PC-9 (cell line): ENCODE measurements at regions not wholly inside any gene's neighbourhood (a gene's known extent, or its start where the extent isn't known, plus 50 kb on each side); places are given as distances from the start of the nearest gene placed in this dataset.

ENCODE experiments used
- BruUV-seq: library from RNA; stranded (reverse); fragments of 400-500 nt; replicated peaks from 2 replicates; lab custom pipeline; 2021; lab: Mats Ljungman, UMichigan
- CTCF ChIA-PET: fragments of 300-600 bp; sonication (Branson Sonifier 250); formaldehyde crosslinking; loops from one replicate; lab custom pipeline; 2022; ENCODE audit warnings: antibody characterized with exemption; lab: Charles Lee
- POLR2A ChIA-PET: fragments of 300-600 bp; sonication (Branson Sonifier 250); formaldehyde crosslinking; loops from one replicate; lab custom pipeline; 2022; ENCODE audit warnings: antibody characterized with exemption; ENCODE audit not compliant: unreplicated experiment; lab: Charles Lee
- DNase-seq, 2 experiments: peaks; one replicate each; pipeline versions ENCODE4 v3.0.0 to v3.0.0-alpha.2; 2015 to 2022; ENCODE audit warnings: mixed read lengths in 1 of 2
- H2AFZ ChIP-seq: fragments of 200-600 bp; sonication (generic); 2 replicates; pipeline ENCODE4 v1.8.1; 2017; ENCODE audit warnings: antibody characterized with exemption
- H3F3A ChIP-seq: fragments of 200-600 bp; sonication (generic); 2 replicates; pipeline ENCODE4 v1.8.1; 2017; ENCODE audit warnings: antibody characterized with exemption, mild to moderate bottlenecking, low read depth; ENCODE audit not compliant: insufficient read depth
- H3K27ac ChIP-seq: fragments of 200-600 bp; sonication (generic); 2 replicates; pipeline ENCODE4 v1.6.1; 2016; ENCODE audit warnings: mixed run types
- H3K27me3 ChIP-seq: fragments of 200-600 bp; sonication (generic); 2 replicates; pipeline ENCODE4 v1.6.1; 2016; ENCODE audit warnings: low read depth, mixed run types; ENCODE audit not compliant: insufficient read depth
- H3K36me3 ChIP-seq: fragments of 200-600 bp; sonication (generic); 2 replicates; pipeline ENCODE4 v1.6.1; 2016; ENCODE audit warnings: low read depth, mixed run types
- H3K4me1 ChIP-seq: fragments of 200-600 bp; sonication (generic); replicated peaks from 2 replicates; pipeline ENCODE4 v1.6.1; 2016; ENCODE audit warnings: mixed run types; ENCODE audit not compliant: insufficient read depth
- H3K4me2 ChIP-seq: fragments of 200-600 bp; sonication (generic); 2 replicates; pipeline ENCODE4 v1.6.1; 2017; ENCODE audit warnings: mixed run types
- H3K4me3 ChIP-seq: fragments of 200-600 bp; sonication (generic); 2 replicates; pipeline ENCODE4 v1.6.1; 2016; ENCODE audit warnings: mixed run types
- H3K79me2 ChIP-seq: fragments of 200-600 bp; sonication (generic); 2 replicates; pipeline ENCODE4 v1.6.1; 2017; ENCODE audit warnings: low read depth, mixed run types
- H3K9me2 ChIP-seq: fragments of 200-600 bp; sonication (generic); 2 replicates; pipeline ENCODE4 v1.8.1; 2017; ENCODE audit warnings: mild to moderate bottlenecking; ENCODE audit not compliant: insufficient read depth
- H3K9me3 ChIP-seq: fragments of 200-600 bp; sonication (generic); 2 replicates; pipeline ENCODE4 v1.8.1; 2016; ENCODE audit warnings: low read depth; ENCODE audit not compliant: insufficient read depth
- H4K20me1 ChIP-seq: fragments of 200-600 bp; sonication (generic); 2 replicates; pipeline ENCODE4 v1.8.1; 2017; ENCODE audit not compliant: insufficient read depth
- EZH2 ChIP-seq: fragments of 200-600 bp; sonication (generic); IDR thresholded peaks from 2 replicates; pipeline ENCODE4 v1.8.0; 2017; ENCODE audit warnings: antibody characterized with exemption, low read depth
- intact Hi-C: fragments of 100-400 bp; cut with micrococcal nuclease; formaldehyde crosslinking; loops from one replicate; pipeline ENCODE4 v1.10.0; 2022; ENCODE audit not compliant: unreplicated experiment
- TF ChIP-seq, protein P1 (sequence below): fragments of 200-600 bp; sonication (generic); conservative IDR thresholded peaks from 2 replicates; pipeline ENCODE4 v1.6.1; 2017; ENCODE audit warnings: mixed run types, antibody characterized with exemption, mild to moderate bottlenecking, moderate library complexity

- no peak overlapping the region for H2AFZ ChIP-seq
- no peaks in the 10 kb centered on the region for H3K79me2 ChIP-seq
- H3K9me3 ChIP-seq: no peaks in the 10 kb centered on the region
- H3F3A ChIP-seq: no peaks in the 10 kb centered on the region
- no peak for TF ChIP-seq EZH2
- TF ChIP-seq, protein P1, sequence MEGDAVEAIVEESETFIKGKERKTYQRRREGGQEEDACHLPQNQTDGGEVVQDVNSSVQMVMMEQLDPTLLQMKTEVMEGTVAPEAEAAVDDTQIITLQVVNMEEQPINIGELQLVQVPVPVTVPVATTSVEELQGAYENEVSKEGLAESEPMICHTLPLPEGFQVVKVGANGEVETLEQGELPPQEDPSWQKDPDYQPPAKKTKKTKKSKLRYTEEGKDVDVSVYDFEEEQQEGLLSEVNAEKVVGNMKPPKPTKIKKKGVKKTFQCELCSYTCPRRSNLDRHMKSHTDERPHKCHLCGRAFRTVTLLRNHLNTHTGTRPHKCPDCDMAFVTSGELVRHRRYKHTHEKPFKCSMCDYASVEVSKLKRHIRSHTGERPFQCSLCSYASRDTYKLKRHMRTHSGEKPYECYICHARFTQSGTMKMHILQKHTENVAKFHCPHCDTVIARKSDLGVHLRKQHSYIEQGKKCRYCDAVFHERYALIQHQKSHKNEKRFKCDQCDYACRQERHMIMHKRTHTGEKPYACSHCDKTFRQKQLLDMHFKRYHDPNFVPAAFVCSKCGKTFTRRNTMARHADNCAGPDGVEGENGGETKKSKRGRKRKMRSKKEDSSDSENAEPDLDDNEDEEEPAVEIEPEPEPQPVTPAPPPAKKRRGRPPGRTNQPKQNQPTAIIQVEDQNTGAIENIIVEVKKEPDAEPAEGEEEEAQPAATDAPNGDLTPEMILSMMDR: no peak
- intact Hi-C loops: no loop called here
- ChIA-PET CTCF (no interaction called here), POLR2A (no interaction called here)
- no peaks in the 10 kb centered on the region for H4K20me1 ChIP-seq
- H3K4me1 ChIP-seq: no peaks in the 10 kb centered on the region
- H3K27ac ChIP-seq: no peak overlapping the region
- no peaks in the 10 kb centered on the region for H3K36me3 ChIP-seq
- no peak overlapping the region for H3K4me3 ChIP-seq
- BruUV-seq: no TSS peak
- H3K27me3 ChIP-seq: peaks cover 5% of the 10 kb centered on the region; the same call in 1 of the 2 replicates
- H3K9me2 ChIP-seq: no peaks in the 10 kb centered on the region
- no peak overlapping the region for H3K4me2 ChIP-seq
- DNase-seq: no peak
Observed at GRCh38 chr16:35305476-35305875, 1846.1 kb downstream of the TP53TG3F start.

GRCh38 chr16:35306915-35307314 lies 1847.5 kb downstream of the TP53TG3F start:
- no peaks in the 10 kb centered on the region for H3K79me2 ChIP-seq
- H3K27ac ChIP-seq: no peak overlapping the region
- no peaks in the 10 kb centered on the region for H3F3A ChIP-seq
- no TSS peak for BruUV-seq
- no peaks in the 10 kb centered on the region for H3K4me1 ChIP-seq
- no peak for DNase-seq
- ChIA-PET POLR2A (no interaction called here), CTCF (no interaction called here)
- TF ChIP-seq EZH2: no peak
- TF ChIP-seq, protein P1: no peak
- H2AFZ ChIP-seq: no peak overlapping the region
- no peaks in the 10 kb centered on the region for H4K20me1 ChIP-seq
- H3K27me3 ChIP-seq: peaks cover 5% of the 10 kb centered on the region; the same call in 1 of the 2 replicates
- intact Hi-C loops: no loop called here
- H3K9me2 ChIP-seq: no peaks in the 10 kb centered on the region
- H3K36me3 ChIP-seq: no peaks in the 10 kb centered on the region
- no peaks in the 10 kb centered on the region for H3K9me3 ChIP-seq
- no peak overlapping the region for H3K4me2 ChIP-seq
- no peak overlapping the region for H3K4me3 ChIP-seq

DNA sequence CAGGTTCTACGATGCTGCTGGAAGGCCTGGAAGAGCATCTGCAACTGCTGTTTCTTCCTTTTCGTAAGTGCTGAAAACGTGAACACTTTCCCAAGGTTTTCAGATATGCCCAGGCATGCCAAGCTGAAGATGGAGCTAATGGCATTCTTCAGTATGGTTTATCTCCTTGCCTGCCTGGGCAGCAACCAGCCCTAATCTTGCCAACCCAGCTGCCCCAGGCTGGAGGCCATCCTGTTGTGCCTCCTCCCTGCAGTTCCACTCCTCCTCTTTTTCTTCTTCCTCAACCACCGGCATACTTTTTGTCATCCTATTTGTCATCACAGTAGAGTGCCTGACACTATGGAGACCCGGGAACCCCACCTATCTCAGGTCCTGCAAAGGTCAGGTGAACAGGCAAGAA lies 1849.3 kb downstream of the TP53TG3F start:
- TF ChIP-seq, protein P1: no peak
- Histone ChIP-seq H2AFZ (no peak overlapping the region), H4K20me1 (no peaks in the 10 kb centered on the region), H3K27ac (no peak overlapping the region), H3K27me3 (peaks cover 5% of the 10 kb centered on the region; the same call in 1 of the 2 replicates), H3K4me1 (no peaks in the 10 kb centered on the region), H3K4me2 (no peak overlapping the region), H3K9me2 (no peaks in the 10 kb centered on the region), H3K9me3 (no peaks in the 10 kb centered on the region), H3K79me2 (no peaks in the 10 kb centered on the region), H3F3A (no peaks in the 10 kb centered on the region), H3K4me3 (no peak overlapping the region), H3K36me3 (no peaks in the 10 kb centered on the region)
- ChIA-PET POLR2A (no interaction called here), CTCF (no interaction called here)
- intact Hi-C loops: no loop called here
- no peak for DNase-seq
- no TSS peak for BruUV-seq
